Esophagus muscularis mucosa (tissue), 4 donors: ENCODE measurements at regions not wholly inside any gene's neighbourhood (a gene's known extent, or its start where the extent isn't known, plus 50 kb on each side); places are given as distances from the start of the nearest gene placed in this dataset.

Experiments used
- DNase-seq: peaks from one replicate; pipeline ENCODE4 v3.0.0-alpha.2; 2017; ENCODE audit errors: extremely low spot score
- H3K27ac ChIP-seq, 4 donors: fragments of 200-600 bp; sonication (generic); replicated peaks in 1 of 4; 1 replicate in 3 of 4; 2 replicates in 1 of 4; pipeline ENCODE4 v1.5.1; 2016 to 2019; ENCODE audit warnings: mild to moderate bottlenecking in 1 of 4
- H3K27me3 ChIP-seq, 4 donors: fragments of 200-600 bp; sonication (generic); one replicate each; pipeline versions ENCODE4 v1.5.1 to v1.6.0; 2016 to 2019
- H3K36me3 ChIP-seq, 4 donors: fragments of 200-600 bp; sonication (generic); one replicate each; pipeline ENCODE4 v1.5.1; 2016 to 2019
- H3K4me1 ChIP-seq, 4 donors: fragments of 200-600 bp; sonication (generic); one replicate each; pipeline ENCODE4 v1.5.1; 2016 to 2019
- H3K4me3 ChIP-seq, 4 donors: fragments of 200-600 bp; sonication (generic); 1 replicate in 2 of 4; 2 replicates in 2 of 4; pipeline ENCODE4 v1.5.1; 2016 to 2019; ENCODE audit warnings: mild to moderate bottlenecking in 4 of 4, moderate library complexity in 1 of 4
- H3K9me3 ChIP-seq, 4 donors: fragments of 200-600 bp; sonication (generic); 1 replicate in 3 of 4; 2 replicates in 1 of 4; pipeline ENCODE4 v1.5.1; 2016 to 2019
- CTCF ChIP-seq, 3 experiments: fragments of 200-600 bp in 2 of 3; fragments of 450-650 bp in 1 of 3; sonication (generic) in 2 of 3; IDR thresholded peaks; one replicate each; pipeline ENCODE4 v1.5.1; 2017 to 2019; ENCODE audit warnings: antibody characterized with exemption in 3 of 3, mild to moderate bottlenecking in 2 of 3, moderate library complexity in 1 of 3
- EP300 ChIP-seq: sonication (generic); formaldehyde crosslinking; IDR thresholded peaks from one replicate; pipeline ENCODE4 v1.6.1; 2017; ENCODE audit warnings: antibody characterized with exemption
- POLR2A ChIP-seq: fragments of 450-650 bp; IDR thresholded peaks from one replicate; pipeline ENCODE4 v1.6.1; 2017; ENCODE audit warnings: antibody characterized with exemption, moderate library complexity, mild to moderate bottlenecking, low read depth
- POLR2AphosphoS5 ChIP-seq, 2 donors: sonication (generic); formaldehyde crosslinking; IDR thresholded peaks; one replicate each; pipeline ENCODE4 v1.6.1; 2017; ENCODE audit warnings: antibody characterized with exemption in 2 of 2
- WGBS: methylation state at CpG from one replicate; pipeline ENCODE4 v1.1.5; 2018; 5-methylcytosine and 5-hydroxymethylcytosine counted together
- intact Hi-C: fragments of 100-400 bp; cut with DNase I; formaldehyde crosslinking; loops from one replicate; pipeline ENCODE4 v1.15.1; 2023

DNA sequence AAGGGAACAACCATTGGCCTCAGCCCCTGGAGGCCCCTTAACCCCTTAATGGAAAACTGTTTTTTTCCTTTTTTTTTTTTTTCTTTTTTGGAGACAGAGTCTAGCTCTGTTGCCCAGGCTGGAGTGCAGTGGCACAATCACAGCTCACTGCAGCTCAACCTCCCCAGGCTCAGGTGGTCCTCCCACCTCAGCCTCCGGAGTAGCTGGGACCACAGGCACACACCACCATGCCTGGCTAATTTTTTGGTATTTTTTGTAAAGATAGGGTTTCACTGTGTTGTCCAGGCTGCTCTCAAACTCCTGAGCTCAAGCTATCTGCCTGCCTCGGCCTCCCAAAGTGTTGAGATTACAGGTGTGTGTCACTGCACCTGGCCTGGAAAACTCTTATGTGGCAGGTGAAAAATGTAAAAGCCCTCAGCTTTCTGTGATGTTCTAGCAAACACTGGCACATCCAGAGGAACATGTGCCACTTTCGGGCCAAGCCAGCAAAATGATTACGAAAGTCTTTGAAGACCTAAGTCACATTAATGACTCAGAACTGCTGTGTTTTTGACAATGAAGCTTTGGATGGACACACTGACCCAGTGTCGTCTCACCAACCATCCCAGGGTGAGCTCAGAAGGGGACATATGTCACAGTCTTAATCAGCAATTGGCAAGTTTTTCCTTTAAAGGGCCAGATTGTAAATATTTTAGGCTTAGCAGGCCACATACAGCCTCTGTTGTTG is 189.3 kb upstream of the TPM1 start:
- DNase-seq = no peak
- intact Hi-C loops = no loop called here
- Histone ChIP-seq H3K27ac (peak overlapping the region in 2 of 4 donors; percentile 44), H3K4me3 (no peak overlapping the region), H3K9me3 (no peaks in the 10 kb centered on the region), H3K27me3 (no peaks in the 10 kb centered on the region), H3K36me3 (no peaks in the 10 kb centered on the region), H3K4me1 (peaks cover 8 to 71% (median 64%) of the 10 kb centered on the region in 4 donors)
- WGBS = 75% methylated on average over 5 of the region's 5 CpGs
- TF ChIP-seq EP300 (no peak), POLR2AphosphoS5 (IDR thresholded peaks at IDR 0.05) (no peak), POLR2A (no peak), CTCF (IDR thresholded peaks at IDR 0.05) (no peak)

- no peaks in the 10 kb centered on the region for H3K27me3 ChIP-seq
- no peak overlapping the region for H3K27ac ChIP-seq
- peaks cover 2 to 71% (median 63%) of the 10 kb centered on the region in 4 donors for H3K4me1 ChIP-seq
- DNase-seq = no peak
- 64% methylated on average over 6 of the region's 6 CpGs for WGBS
- H3K36me3 ChIP-seq = no peaks in the 10 kb centered on the region
- intact Hi-C loops = no loop called here
- H3K4me3 ChIP-seq = no peak overlapping the region
- TF ChIP-seq POLR2AphosphoS5 (IDR thresholded peaks at IDR 0.05) (no peak), EP300 (no peak), CTCF (IDR thresholded peaks at IDR 0.05) (no peak), POLR2A (no peak)
- H3K9me3 ChIP-seq = no peaks in the 10 kb centered on the region
Measured at GRCh38 chr15:62853841-62854225, 188.7 kb upstream of the TPM1 start.

- Histone ChIP-seq H3K4me1 (peaks cover 0 to 69% (median 61%) of the 10 kb centered on the region in 4 donors), H3K27me3 (no peaks in the 10 kb centered on the region), H3K27ac (no peak overlapping the region), H3K9me3 (no peaks in the 10 kb centered on the region), H3K4me3 (no peak overlapping the region), H3K36me3 (no peaks in the 10 kb centered on the region)
- no peak for DNase-seq
- TF ChIP-seq POLR2AphosphoS5 (IDR thresholded peaks at IDR 0.05) (no peak), EP300 (no peak)
- intact Hi-C loops = no loop called here
- 89% methylated on average over 8 of the region's 12 CpGs for WGBS
Measured at GRCh38 chr15:62854420-62855084, 188.0 kb upstream of the TPM1 start.

- Histone ChIP-seq H3K4me3 (no peak overlapping the region), H3K27me3 (no peaks in the 10 kb centered on the region), H3K36me3 (no peaks in the 10 kb centered on the region), H3K4me1 (peaks cover 0 to 67% (median 58%) of the 10 kb centered on the region in 4 donors), H3K9me3 (no peaks in the 10 kb centered on the region), H3K27ac (no peak overlapping the region)
- no peak for DNase-seq
- WGBS = 81% methylated on average over 7 of the region's 7 CpGs
- intact Hi-C loops = no loop called here
- TF ChIP-seq EP300 = no peak
- TF ChIP-seq POLR2A = no peak
- no peak for TF ChIP-seq POLR2AphosphoS5 (IDR thresholded peaks at IDR 0.05)
- no peak for TF ChIP-seq CTCF (IDR thresholded peaks at IDR 0.05)
Measured at GRCh38 chr15:62855085-62855476, 187.5 kb upstream of the TPM1 start.

DNA sequence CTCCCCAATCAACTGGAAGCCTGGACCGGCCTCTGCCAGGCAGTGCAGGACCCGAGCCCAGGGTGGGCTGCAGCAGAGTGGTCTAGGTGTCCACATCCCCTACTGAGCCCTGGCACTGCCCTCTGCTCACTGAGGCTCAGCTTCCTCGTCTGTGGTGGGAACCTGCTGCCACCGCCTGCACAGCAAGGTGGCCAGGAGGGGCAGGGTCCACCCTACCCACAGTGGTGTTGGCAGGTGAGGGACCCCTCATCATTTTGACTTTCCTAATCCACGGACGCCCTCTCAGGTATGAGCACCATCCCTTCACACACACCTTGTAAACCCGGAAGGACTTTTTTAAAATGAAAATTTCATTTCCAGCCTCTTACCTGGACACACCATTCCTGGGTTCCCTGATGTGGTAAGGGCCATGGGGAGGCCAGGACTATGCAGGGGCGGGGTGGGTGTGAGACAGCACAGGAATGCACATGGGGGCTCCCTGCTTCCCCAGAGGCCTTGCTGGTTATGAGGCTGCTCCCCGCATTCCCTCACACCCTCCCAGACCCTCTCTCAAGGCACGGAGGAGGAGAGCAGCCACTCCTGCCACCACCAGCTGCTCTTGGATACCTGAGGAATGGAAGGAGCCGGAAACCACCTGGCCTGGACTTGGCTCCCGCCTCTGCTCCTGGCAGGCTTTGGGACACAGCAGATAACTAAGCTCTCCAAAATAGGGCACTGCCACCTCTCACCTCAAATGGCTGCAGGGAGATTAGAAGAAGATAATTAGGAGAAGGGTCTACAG is 185.9 kb upstream of the TPM1 start:
- intact Hi-C loops = no loop called here
- no peak for DNase-seq
- TF ChIP-seq CTCF (IDR thresholded peaks at IDR 0.05) = no peak
- no peak for TF ChIP-seq EP300
- TF ChIP-seq POLR2A = no peak
- TF ChIP-seq POLR2AphosphoS5 (IDR thresholded peaks at IDR 0.05) = no peak
- Histone ChIP-seq H3K36me3 (no peaks in the 10 kb centered on the region), H3K27ac (peak overlapping the region in 2 of 4 donors; percentile 4 to 55), H3K9me3 (no peaks in the 10 kb centered on the region), H3K4me1 (peaks cover 0 to 51% (median 48%) of the 10 kb centered on the region in 4 donors), H3K27me3 (no peaks in the 10 kb centered on the region), H3K4me3 (no peak overlapping the region)
- WGBS = 70% methylated on average over 11 of the region's 12 CpGs
